ENCODE measurements at regions not wholly inside any gene's neighbourhood (a gene's known extent, or its start where the extent isn't known, plus 50 kb on each side); places are given as distances from the start of the nearest gene placed in this dataset.

GRCh38 chr13:82070416-82070815 lies 1729.5 kb upstream of the SPRY2 start:
- no CpG with 5 or more reads among the region's 1 CpG for WGBS (ENCODE audit: insufficient coverage)

GRCh38 chr13:82062772-82063171 lies 1721.8 kb upstream of the SPRY2 start:
- no peak for ATAC-seq (ENCODE audit: low read depth)
- Histone ChIP-seq H2AFZ (ENCODE audit: insufficient read depth, low read depth, low read length, poor library complexity, severe bottlenecking) (no peak overlapping the region), H3K27me3 (replicated peaks in 1 of 4; ENCODE audit: control extremely low read depth in 1 of 4, control insufficient read depth in 3 of 4, insufficient read depth in 4 of 4, low read length in 3 of 4) (no peaks in the 10 kb centered on the region), H3K36me3 (replicated peaks in 1 of 2; ENCODE audit: control extremely low read depth in 1 of 2, control insufficient read depth in 1 of 2, extremely low read depth in 1 of 2, insufficient read depth in 2 of 2, low read length in 1 of 2) (no peaks in the 10 kb centered on the region), H3K27ac (ENCODE audit: low read length in 2 of 2) (no peak overlapping the region), H3K4me3 (ENCODE audit: control extremely low read depth in 1 of 5, extremely low read depth in 1 of 5, insufficient read depth in 1 of 5, low read depth in 2 of 5, low read length in 4 of 5) (no peak overlapping the region), H3K4me2 (replicated peaks; ENCODE audit: low read depth, low read length, poor library complexity, severe bottlenecking) (no peak overlapping the region), H3K4me1 (ENCODE audit: control insufficient read depth in 2 of 2, insufficient read depth in 2 of 2, low read length in 2 of 2) (no peaks in the 10 kb centered on the region), H3K9ac (ENCODE audit: low read length) (no peak overlapping the region), H4K20me1 (ENCODE audit: control insufficient read depth, insufficient read depth, low read length, poor library complexity, severe bottlenecking) (no peaks in the 10 kb centered on the region), H3K9me3 (ENCODE audit: control extremely low read depth in 1 of 3, control insufficient read depth in 2 of 3, insufficient read depth in 1 of 3, low read length in 2 of 3) (peaks cover 0 to 1% (median 0%) of the 10 kb centered on the region in 3 donors), H3K79me2 (ENCODE audit: control insufficient read depth, insufficient read depth, low read length) (no peaks in the 10 kb centered on the region)
- no CpG with 5 or more reads among the region's 4 CpGs for WGBS (ENCODE audit: insufficient coverage)
- no peaks in the 10 kb centered on the region for H3K27me3 Mint-ChIP-seq
- ChIA-PET POLR2A (no interaction called here), CTCF (no interaction called here)
- H3K27ac Mint-ChIP-seq = no peak overlapping the region
- TF ChIP-seq CTCF (IDR thresholded peaks at IDR 0.05) = no peak
- TF ChIP-seq EZH2 (IDR thresholded peaks at IDR 0.05; ENCODE audit: borderline replicate concordance, insufficient read depth, low read depth, low read length, poor library complexity, severe bottlenecking) = no peak
- intact Hi-C loops (cut with micrococcal nuclease) = no loop called here
- no peaks in the 10 kb centered on the region for H3K4me1 Mint-ChIP-seq
- peaks cover 4% of the 10 kb centered on the region for H3K9me3 Mint-ChIP-seq (ENCODE audit: insufficient read depth)
- DNase-seq = no peak
- no peak overlapping the region for H3K4me3 Mint-ChIP-seq

More at GRCh38 chr13:82070416-82070815, 1729.5 kb upstream of the SPRY2 start:
- TF ChIP-seq EZH2 (IDR thresholded peaks at IDR 0.05; ENCODE audit: borderline replicate concordance, insufficient read depth, low read depth, low read length, poor library complexity, severe bottlenecking) (no peak), CTCF (IDR thresholded peaks at IDR 0.05) (no peak)
- no peaks in the 10 kb centered on the region for H3K27me3 Mint-ChIP-seq
- ChIA-PET CTCF (no interaction called here), POLR2A (no interaction called here)
- Histone ChIP-seq H3K9me3 (ENCODE audit: control extremely low read depth in 1 of 3, control insufficient read depth in 2 of 3, insufficient read depth in 1 of 3, low read length in 2 of 3) (peaks cover 1 to 10% (median 2%) of the 10 kb centered on the region in 3 donors), H3K4me1 (ENCODE audit: control insufficient read depth in 2 of 2, insufficient read depth in 2 of 2, low read length in 2 of 2) (no peaks in the 10 kb centered on the region), H3K4me3 (ENCODE audit: control extremely low read depth in 1 of 5, extremely low read depth in 1 of 5, insufficient read depth in 1 of 5, low read depth in 2 of 5, low read length in 4 of 5) (no peak overlapping the region), H2AFZ (ENCODE audit: insufficient read depth, low read depth, low read length, poor library complexity, severe bottlenecking) (no peak overlapping the region), H3K9ac (ENCODE audit: low read length) (no peak overlapping the region), H3K79me2 (ENCODE audit: control insufficient read depth, insufficient read depth, low read length) (no peaks in the 10 kb centered on the region), H4K20me1 (ENCODE audit: control insufficient read depth, insufficient read depth, low read length, poor library complexity, severe bottlenecking) (no peaks in the 10 kb centered on the region), H3K36me3 (replicated peaks in 1 of 2; ENCODE audit: control extremely low read depth in 1 of 2, control insufficient read depth in 1 of 2, extremely low read depth in 1 of 2, insufficient read depth in 2 of 2, low read length in 1 of 2) (no peaks in the 10 kb centered on the region), H3K27ac (ENCODE audit: low read length in 2 of 2) (no peak overlapping the region), H3K27me3 (replicated peaks in 1 of 4; ENCODE audit: control extremely low read depth in 1 of 4, control insufficient read depth in 3 of 4, insufficient read depth in 4 of 4, low read length in 3 of 4) (no peaks in the 10 kb centered on the region), H3K4me2 (replicated peaks; ENCODE audit: low read depth, low read length, poor library complexity, severe bottlenecking) (no peak overlapping the region)
- intact Hi-C loops (cut with micrococcal nuclease) = no loop called here
- H3K9me3 Mint-ChIP-seq (ENCODE audit: insufficient read depth) = no peaks in the 10 kb centered on the region
- no peak overlapping the region for H3K4me3 Mint-ChIP-seq
- no peak overlapping the region for H3K27ac Mint-ChIP-seq
- ATAC-seq (ENCODE audit: low read depth) (no peak), DNase-seq (no peak)
- H3K4me1 Mint-ChIP-seq = no peaks in the 10 kb centered on the region
